MM.1S (cell line): ENCODE measurements at regions not wholly inside any gene's neighbourhood (a gene's known extent, or its start where the extent isn't known, plus 50 kb on each side); places are given as distances from the start of the nearest gene placed in this dataset.

Source experiments
- DNase-seq: peaks from one replicate; pipeline ENCODE4 v3.0.0-alpha.2; 2015
- H2AFZ ChIP-seq: fragments of 300-600 bp; sonication (generic); 2 replicates; pipeline ENCODE4 v1.6.0; 2016; ENCODE audit warnings: antibody characterized with exemption, low read length
- H3F3A ChIP-seq: fragments of 300-600 bp; sonication (generic); 2 replicates; pipeline ENCODE4 v1.6.1; 2016; ENCODE audit warnings: mild to moderate bottlenecking, antibody characterized with exemption, low read length, moderate library complexity, mixed read lengths; ENCODE audit not compliant: insufficient read depth
- H3K27ac ChIP-seq: fragments of 300-600 bp; sonication (generic); 2 replicates; pipeline ENCODE4 v1.5.1; 2016; ENCODE audit warnings: mild to moderate bottlenecking, low read length
- H3K27me3 ChIP-seq: fragments of 300-600 bp; sonication (generic); replicated peaks from 2 replicates; pipeline ENCODE4 v1.6.0; 2016; ENCODE audit warnings: low read length; ENCODE audit not compliant: insufficient read depth
- H3K36me3 ChIP-seq: fragments of 300-600 bp; sonication (generic); replicated peaks from 2 replicates; pipeline ENCODE4 v1.6.1; 2016; ENCODE audit warnings: mild to moderate bottlenecking, low read length, mixed read lengths; ENCODE audit not compliant: insufficient read depth
- H3K4me1 ChIP-seq: fragments of 300-600 bp; sonication (generic); 2 replicates; pipeline ENCODE4 v1.6.1; 2016; ENCODE audit warnings: low read length, mixed read lengths
- H3K4me2 ChIP-seq: fragments of 300-600 bp; sonication (generic); 2 replicates; pipeline ENCODE4 v1.6.0; 2016; ENCODE audit warnings: low read depth, low read length
- H3K4me3 ChIP-seq: fragments of 300-600 bp; sonication (generic); 2 replicates; pipeline ENCODE4 v1.5.1; 2016; ENCODE audit warnings: low read length, mixed read lengths
- H3K79me2 ChIP-seq: fragments of 300-600 bp; sonication (generic); 2 replicates; pipeline ENCODE4 v1.6.1; 2016; ENCODE audit warnings: mixed run types, low read length, mixed read lengths
- H3K9ac ChIP-seq: fragments of 300-600 bp; sonication (generic); 2 replicates; pipeline ENCODE4 v1.6.1; 2016; ENCODE audit warnings: low read length, mixed read lengths
- H3K9me2 ChIP-seq: fragments of 300-600 bp; sonication (generic); replicated peaks from 2 replicates; pipeline ENCODE4 v1.6.1; 2016; ENCODE audit warnings: mild to moderate bottlenecking, low read length, mixed read lengths; ENCODE audit not compliant: insufficient read depth
- H3K9me3 ChIP-seq: fragments of 300-600 bp; sonication (generic); replicated peaks from 2 replicates; pipeline ENCODE4 v1.6.1; 2016; ENCODE audit warnings: mild to moderate bottlenecking, low read length, mixed read lengths; ENCODE audit not compliant: insufficient read depth
- H4K20me1 ChIP-seq: fragments of 300-600 bp; sonication (generic); 2 replicates; pipeline ENCODE4 v1.6.1; 2016; ENCODE audit warnings: mild to moderate bottlenecking, low read length, moderate library complexity, mixed read lengths; ENCODE audit not compliant: insufficient read depth
- CTCF ChIP-seq: fragments of 300-600 bp; sonication (generic); IDR thresholded peaks from 2 replicates; pipeline ENCODE4 v1.5.1; 2016; ENCODE audit warnings: antibody characterized with exemption, low read length, mixed read lengths
- EZH2 ChIP-seq: fragments of 300-600 bp; sonication (generic); optimal IDR thresholded peaks from 2 replicates; pipeline ENCODE3; 2017; ENCODE audit warnings: low read depth, mild to moderate bottlenecking, antibody characterized with exemption, low read length, mixed read lengths
- EZH2phosphoT487 ChIP-seq: fragments of 300-600 bp; sonication (generic); IDR thresholded peaks from 2 replicates; pipeline ENCODE4 v1.6.1; 2018; ENCODE audit warnings: antibody characterized with exemption, low read length

DNA sequence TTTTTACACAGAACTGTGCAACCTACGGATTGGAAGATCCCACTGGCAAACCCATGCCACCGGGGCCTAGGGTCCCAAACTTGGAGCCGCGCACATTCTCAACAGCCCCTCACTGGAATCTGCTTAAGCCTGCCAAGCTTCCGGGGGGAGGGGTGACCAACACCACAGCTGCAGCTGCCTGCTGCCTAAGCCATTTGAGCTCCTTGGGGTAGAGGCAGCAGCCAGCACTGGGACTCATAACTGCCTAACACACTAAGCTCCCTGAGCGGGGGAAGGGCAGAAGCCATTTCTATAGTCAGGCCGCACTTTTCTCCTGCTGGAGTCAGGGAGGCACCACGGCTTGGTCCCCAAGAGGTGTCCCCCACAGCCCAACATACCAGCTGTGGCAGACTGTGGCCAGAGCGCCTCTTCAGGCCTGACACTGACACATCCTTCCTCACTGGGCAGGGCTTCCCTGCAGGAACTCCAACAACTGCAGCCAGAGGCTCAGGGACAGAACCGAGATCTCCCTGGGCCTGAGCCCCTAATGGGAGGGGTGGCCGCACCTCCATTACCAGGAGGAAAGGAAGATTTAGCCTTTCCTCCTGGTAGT, 270.3 kb upstream of the ECI2 start:
- H3K4me2 ChIP-seq = no peak overlapping the region
- H3K9me3 ChIP-seq = no peaks in the 10 kb centered on the region
- no peaks in the 10 kb centered on the region for H3K36me3 ChIP-seq
- no peaks in the 10 kb centered on the region for H3K79me2 ChIP-seq
- H3K4me1 ChIP-seq = peaks cover 5% of the 10 kb centered on the region; the same call in 1 of the 2 replicates
- H4K20me1 ChIP-seq = no peaks in the 10 kb centered on the region
- H2AFZ ChIP-seq = no peak overlapping the region
- H3K27ac ChIP-seq = no peak overlapping the region
- H3K27me3 ChIP-seq = no peaks in the 10 kb centered on the region
- no peak for DNase-seq
- TF ChIP-seq EZH2 (no peak), CTCF (no peak), EZH2phosphoT487 (no peak)
- H3K9ac ChIP-seq = no peak overlapping the region
- H3K4me3 ChIP-seq = no peak overlapping the region
- H3F3A ChIP-seq = no peaks in the 10 kb centered on the region
- no peaks in the 10 kb centered on the region for H3K9me2 ChIP-seq

DNA sequence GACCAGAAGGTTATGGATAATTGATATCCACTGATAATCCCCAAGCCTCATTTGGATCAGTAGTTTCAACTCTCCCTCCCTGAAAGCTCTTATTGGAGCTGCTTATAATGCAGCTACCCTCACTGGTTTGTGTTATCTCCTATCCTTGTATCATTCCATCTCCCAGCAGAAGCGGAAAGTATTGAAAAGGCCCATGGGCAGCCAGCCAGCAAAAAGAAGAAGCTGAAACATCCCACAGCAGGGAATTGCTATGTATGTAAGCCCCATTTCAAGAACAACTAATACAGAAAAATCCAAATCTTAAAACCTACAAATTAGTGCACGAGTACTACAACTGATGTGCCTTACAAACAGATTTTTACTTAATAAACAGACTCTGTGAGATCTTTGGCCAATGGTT, 269.0 kb upstream of the ECI2 start:
- H3K9ac ChIP-seq = no peak overlapping the region
- H2AFZ ChIP-seq = no peak overlapping the region
- TF ChIP-seq CTCF = no peak
- TF ChIP-seq EZH2 = no peak
- no peak for TF ChIP-seq EZH2phosphoT487
- H3K9me3 ChIP-seq = no peaks in the 10 kb centered on the region
- no peak for DNase-seq
- H3K27me3 ChIP-seq = no peaks in the 10 kb centered on the region
- H3K9me2 ChIP-seq = no peaks in the 10 kb centered on the region
- H3K4me3 ChIP-seq = no peak overlapping the region
- no peaks in the 10 kb centered on the region for H3K79me2 ChIP-seq
- peaks cover 5% of the 10 kb centered on the region; the same call in 1 of the 2 replicates for H3K4me1 ChIP-seq
- H3F3A ChIP-seq = no peaks in the 10 kb centered on the region
- no peak overlapping the region for H3K4me2 ChIP-seq
- H3K27ac ChIP-seq = no peak overlapping the region
- H4K20me1 ChIP-seq = no peaks in the 10 kb centered on the region
- no peaks in the 10 kb centered on the region for H3K36me3 ChIP-seq

DNA sequence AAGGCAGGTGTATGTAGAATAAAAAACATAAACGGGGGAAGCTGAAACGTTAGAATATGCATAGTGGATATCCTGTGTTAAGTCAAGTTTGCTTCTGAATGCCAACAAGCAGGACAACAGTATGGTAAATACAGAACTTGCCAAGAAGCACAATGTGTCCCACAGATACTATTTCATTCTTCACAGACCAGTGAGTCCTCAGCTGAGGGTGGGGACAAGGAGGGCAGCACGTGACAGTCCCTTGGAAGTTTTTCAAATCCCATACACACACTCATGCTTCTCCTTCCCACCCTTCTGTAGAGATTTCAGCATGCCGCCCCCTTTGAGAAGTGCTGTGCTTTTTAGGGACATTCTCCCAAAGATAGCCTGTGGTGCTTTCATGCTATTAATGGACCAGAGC, 268.5 kb upstream of the ECI2 start:
- Histone ChIP-seq H3K4me1 (peaks cover 5% of the 10 kb centered on the region; the same call in 1 of the 2 replicates), H2AFZ (no peak overlapping the region), H3K27ac (no peak overlapping the region), H3K9ac (no peak overlapping the region), H3K36me3 (no peaks in the 10 kb centered on the region), H3K4me3 (no peak overlapping the region), H3K4me2 (no peak overlapping the region), H3K79me2 (no peaks in the 10 kb centered on the region), H3K9me3 (no peaks in the 10 kb centered on the region), H3K27me3 (no peaks in the 10 kb centered on the region), H3F3A (no peaks in the 10 kb centered on the region), H4K20me1 (no peaks in the 10 kb centered on the region), H3K9me2 (no peaks in the 10 kb centered on the region)
- no peak for TF ChIP-seq EZH2phosphoT487
- no peak for TF ChIP-seq EZH2
- TF ChIP-seq CTCF = no peak
- no peak for DNase-seq
